ENCODE measurements at regions not wholly inside any gene's neighbourhood (a gene's known extent, or its start where the extent isn't known, plus 50 kb on each side); places are given as distances from the start of the nearest gene placed in this dataset.
"Not testable (repeated sequence)": the region's sequence is repeated elsewhere in the genome, so short reads cannot be mapped to it uniquely, and the experiment has no call there.

DNA sequence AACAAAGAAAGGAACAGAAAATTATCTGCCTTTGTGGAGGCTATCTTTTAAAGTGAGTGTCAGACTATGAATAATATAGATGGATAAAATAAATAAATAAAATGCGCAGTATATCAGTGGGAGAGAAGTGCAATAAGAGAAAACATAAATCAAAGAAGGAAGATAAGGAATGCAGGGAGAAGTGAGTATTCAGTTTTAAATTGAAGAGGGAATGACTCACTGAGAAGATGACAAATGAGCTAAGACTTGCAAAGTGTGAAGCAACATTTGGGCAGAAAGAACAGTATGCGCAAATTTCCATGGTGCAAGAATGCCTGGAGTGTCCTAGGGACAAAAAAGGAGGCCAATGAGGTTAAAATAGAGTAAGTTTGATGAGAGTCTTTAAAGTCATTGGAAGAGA lies 1300.1 kb upstream of the ALCAM start:
- no peak for DNase-seq

DNA sequence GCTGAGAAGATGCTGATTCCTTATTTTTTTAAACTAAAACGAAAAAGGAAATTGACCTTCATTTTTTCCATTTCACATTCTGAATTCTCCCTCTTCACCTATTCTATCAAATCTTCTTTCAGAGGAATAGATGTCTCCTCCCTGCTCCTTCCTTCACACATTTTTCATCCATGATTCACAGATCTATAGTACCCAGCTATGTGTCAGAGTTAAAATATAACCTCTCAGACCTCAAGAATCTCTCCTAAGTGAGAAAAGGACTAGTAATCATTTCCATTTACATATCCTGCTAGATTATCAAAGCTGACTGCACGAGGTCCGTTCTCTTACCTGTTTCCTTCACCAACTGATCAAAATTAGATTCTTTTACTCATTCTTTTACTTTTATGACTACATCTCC lies 1297.6 kb upstream of the ALCAM start:
- DNase-seq = no peak

DNA sequence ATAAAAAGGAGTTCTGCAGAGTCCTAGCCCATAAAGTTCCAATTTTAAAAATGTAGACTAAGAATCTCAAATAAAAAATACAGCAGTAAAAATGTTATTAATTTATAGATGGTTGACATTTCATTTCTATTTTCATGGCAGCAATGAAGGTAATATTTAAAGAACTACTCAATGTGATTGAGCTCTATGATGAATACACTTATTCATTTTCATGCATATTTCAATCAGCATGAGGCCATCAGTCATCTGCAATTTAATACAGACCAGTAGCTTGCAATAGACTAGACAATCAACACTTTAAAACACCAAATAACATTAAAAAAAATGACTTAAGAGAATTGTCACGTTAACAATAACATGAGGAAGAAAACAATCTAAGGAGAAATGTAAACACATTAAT lies 1295.8 kb upstream of the ALCAM start:
- no peak for DNase-seq

DNA sequence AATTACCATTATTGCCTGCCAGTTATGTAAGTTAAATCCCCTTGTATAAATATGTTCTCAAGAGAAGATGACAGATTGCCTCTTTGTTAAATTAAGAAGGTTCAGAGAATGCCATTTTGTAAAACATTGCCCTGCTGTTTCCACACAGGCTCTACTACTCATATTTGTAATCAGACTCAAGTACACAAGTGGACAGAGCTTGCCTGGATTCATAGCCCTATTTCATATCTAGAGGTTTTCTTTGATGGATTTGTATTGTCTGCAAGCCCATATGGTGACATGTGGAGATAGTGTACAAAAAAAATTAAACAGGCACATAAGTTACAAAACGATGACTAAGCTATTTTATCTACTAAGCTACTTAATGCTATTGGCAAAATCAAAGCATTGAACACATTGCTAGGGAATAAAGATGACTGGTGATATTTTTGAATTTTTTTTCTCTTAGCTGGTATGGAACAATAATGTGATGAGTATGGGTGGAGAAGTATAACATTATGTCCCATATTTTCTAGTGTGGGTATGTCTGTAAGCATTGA lies 1286.6 kb upstream of the ALCAM start:
- no peak for DNase-seq

DNA sequence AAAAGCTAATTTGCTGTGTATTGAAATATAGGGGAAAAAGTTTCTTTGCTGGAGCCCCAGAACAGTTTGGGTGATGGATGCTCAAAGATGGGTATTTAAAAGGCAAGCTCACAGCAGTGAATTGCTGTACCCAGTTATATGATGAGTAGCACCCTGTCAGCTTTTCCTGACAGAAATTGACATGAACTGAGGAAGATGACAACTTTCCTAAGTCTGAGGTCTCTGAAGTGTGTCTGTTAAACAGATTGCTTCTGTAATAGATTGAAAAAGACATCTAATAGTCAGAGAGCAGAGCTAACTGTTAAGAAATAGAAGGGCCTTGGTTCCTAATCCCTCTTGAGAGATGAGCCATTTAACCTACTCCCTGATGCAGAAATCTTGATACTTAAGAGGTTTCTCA lies 1278.0 kb upstream of the ALCAM start:
- DNase-seq = no peak

DNA sequence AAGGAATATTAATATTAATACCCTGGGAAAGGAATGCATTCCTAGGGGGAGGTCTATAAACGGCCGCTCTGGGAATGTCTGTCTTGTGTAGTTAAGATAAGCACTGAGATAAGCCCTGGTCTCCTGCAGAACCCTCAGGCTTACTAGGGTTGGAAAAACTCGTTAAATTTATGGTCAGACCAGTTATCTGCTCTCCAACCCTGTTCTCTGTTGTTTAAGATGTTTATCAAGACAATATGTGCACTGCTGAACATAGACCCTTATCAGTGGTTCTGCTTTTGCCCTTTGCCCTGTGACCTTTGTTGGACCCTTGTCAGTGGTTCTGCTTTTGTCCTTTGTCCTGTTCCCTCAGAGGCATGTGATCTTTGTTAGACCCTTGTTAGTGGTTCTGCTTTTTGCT lies 1276.7 kb upstream of the ALCAM start:
- not testable (repeated sequence) for DNase-seq

DNA sequence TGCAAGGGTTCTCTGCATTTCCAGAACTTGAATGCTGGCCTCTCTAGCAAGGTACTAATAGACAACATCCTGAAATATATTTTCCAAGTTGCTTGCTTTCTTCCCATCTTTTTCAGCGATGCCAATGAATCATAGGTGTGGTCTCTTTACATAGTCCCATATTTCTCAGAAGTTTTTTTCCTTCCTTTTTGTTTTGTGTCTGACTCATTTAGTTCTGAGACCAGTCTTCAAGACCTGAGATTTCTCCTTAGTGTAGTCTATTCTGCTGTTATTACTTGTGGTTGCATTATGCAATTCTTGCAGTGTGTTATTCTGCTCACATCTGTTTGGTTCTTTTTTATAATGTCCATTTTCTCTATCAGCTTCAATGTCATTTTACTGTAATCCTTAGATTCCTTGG lies 1265.0 kb upstream of the ALCAM start:
- no peak for DNase-seq

DNA sequence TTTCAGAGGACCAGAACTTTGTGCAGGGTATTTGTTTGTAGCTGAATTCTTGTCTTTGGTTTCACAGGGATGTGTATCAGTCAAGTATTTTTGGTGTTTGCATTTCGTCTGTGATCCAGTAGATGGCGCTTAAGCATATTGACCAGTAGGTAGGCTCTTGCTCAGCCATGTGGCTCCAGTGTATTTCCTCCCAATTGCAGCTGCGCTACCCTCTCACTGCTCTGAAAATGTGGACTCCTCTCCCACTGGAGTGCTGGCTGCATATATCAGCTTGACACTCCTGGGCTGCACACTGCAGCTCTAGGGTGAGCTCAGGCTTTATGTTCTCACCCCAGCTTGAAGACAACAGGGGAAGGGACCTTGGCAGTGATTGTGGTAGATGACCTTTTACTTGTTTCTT lies 1264.3 kb upstream of the ALCAM start:
- DNase-seq = no peak

DNA sequence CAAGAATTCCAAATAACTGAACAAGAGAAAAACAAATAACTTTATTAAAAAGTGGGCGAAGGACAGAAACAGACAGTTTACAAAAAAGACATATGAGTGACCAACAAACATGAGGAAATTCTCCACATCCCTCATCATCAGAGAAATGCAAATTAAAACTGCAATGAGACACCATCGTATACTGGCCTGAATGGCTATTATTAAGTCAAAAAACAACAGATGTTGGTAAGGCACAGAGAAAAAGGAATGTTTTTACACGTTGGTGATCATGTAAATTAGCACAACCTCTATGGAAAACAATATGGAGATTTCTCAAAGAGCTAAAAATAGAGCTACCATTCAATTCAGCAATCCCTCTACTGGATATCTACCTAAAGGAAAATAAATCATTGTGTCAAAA lies 1260.4 kb upstream of the ALCAM start:
- no peak for DNase-seq

DNA sequence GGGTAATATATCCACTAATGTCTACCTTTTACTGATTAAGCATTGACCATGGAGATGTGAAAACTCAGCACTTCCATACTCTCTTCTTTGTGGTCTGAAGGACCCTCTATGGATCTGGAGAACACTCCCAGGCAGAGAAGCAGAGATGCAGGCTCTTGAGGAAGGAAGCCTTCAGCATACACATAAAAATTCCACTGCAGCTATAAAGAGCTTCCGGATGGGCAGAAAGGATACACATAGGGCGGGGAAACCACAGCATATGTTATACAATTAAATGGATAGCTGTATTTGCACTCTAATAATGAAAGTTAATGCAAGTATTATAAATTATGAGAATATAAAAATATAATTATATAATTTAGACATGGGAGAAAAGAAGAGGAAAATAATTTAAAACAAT lies 1258.2 kb upstream of the ALCAM start:
- no peak for DNase-seq

DNA sequence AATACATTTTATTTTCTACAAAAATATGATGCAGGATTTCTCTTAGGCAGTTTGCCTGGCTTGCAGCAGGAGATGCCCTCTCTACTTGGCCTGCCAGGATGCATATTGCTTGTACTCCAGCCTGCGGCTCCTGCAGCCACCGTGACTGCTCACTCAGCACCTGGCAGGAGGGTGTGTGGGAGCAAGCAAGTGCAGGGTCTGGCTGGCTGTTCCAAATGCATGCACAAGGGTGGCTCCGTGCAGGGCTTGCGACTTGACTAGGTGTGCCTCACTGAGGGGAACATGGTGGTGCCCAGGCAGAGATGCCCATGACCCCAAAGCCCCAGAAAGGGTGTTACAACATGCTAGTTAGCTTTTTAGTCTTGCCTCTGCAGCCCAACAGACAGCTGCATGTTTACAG lies 1240.2 kb upstream of the ALCAM start:
- no peak for DNase-seq

DNA sequence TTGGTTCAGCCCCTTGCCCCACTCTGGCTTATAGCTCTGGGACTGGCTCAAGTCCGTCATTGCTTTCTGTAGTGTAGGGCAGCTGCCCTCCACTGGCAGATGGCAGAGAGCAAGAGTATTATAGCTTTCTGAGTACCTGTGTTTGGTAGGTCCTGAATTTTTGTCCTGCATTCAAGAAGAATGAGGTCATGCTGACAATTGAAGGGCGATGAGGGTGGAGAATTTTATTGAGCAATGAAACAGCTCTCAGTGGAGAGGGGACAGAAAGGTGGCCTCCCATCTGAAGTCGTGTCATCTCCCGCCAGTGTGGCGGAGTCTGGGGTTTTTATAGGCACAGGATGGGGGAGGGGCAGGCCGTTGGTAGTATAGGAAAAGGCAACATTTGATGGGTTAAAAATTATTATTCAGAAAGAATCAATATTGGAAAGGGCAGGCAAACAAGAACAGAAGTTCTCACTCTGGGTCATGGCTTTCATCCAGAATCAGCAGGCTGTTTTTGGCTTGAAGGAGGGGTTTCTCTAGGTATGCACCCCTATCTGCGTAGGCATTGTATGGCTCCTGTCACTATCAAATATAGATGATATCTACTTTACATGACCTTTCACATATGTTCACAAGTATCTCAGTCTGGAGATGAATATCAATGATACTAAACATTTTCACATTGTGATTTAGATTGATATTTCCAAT lies 1239.7 kb upstream of the ALCAM start:
- no peak for DNase-seq

DNA sequence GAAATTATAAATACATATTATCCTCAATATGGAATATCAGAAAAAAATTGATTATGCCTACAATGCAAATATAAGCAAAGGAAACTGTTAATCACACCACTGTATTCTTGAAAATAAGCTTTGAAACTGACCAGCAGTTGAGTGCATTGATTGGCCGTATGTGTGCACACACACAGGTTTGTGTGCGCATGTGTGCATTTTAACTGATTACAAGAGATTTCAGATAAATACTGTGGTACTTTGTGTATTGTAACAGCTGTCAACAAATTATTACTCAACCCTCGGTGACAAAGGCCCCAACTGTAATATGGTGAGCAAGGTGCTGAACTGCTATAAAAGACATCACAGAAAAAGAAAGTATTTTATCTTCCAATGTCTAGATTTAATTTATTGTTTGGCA lies 1238.9 kb upstream of the ALCAM start:
- no peak for DNase-seq

DNA sequence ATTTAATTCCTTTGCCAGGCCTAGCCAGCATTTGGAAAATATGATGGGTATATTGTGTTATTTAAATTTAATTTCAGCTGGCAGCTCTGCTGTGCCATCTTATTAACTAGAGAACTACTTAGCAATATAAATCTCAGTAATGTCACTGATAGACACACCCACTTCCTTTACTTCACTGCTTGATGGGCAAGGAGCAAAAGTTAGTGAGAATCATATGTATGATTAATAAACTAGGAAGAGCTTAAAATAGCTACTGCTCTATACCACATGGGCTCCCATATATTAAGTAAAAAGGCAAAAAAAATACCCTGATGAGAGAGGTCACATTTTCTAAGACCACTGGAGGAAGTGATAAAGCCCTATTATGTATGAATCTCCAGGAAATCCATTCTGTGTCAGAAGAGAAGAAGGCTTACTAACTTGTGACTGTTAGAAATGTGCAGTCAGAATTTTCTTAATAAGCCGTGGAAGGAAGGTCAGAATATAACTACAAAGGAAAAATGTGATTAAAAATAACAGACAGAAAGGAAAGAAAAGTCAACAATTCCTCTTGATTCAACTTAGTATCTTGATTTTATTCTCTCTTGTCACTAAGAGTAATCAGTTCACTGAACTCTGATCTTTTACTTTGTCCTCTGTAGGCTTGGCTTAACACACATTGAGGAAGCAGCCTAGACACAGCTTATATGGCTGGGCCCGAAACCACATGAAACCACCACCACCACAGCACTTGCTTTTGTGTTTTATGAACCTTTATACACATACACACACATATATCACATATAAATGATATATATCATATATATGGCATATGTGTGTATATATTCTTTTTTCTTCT lies 1233.9 kb upstream of the ALCAM start:
- no peak for DNase-seq

DNA sequence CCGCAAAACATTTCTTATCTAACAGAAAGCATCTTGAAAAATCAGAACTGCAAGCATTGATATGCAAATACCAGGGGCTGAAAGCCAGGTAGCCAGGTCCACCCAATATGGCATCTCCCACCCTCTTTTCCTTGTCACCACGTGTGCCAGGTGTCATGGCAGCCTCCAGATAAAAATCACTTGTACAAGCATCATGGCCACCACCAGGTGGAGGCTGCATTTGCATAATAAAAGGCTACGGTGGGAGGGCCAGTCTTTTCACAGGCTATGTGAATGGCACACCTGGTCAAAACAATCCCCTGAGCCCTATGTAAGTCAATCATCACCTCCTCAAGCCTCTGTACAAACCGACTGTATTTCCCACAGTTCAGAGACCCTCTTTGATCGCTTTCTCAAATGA lies 1233.1 kb upstream of the ALCAM start:
- DNase-seq = no peak

DNA sequence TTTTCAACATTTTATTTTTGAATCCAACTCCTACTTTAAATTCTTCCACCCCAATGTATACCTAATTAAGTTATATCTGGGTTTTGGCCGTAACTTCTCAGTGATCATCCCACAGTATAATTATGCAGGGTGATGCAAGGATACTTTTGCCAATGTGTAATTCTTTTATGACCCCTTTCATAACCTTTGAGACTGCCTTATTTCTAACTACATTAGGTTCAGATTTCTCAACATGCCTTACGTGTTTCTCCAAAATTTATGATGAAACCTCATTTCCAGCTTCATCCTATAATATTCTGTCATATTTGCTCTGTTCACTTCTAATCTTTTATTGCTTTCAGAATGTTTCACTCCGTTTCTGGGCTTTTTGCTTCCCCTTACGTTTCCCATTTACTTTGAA lies 1229.6 kb upstream of the ALCAM start:
- no peak for DNase-seq

DNA sequence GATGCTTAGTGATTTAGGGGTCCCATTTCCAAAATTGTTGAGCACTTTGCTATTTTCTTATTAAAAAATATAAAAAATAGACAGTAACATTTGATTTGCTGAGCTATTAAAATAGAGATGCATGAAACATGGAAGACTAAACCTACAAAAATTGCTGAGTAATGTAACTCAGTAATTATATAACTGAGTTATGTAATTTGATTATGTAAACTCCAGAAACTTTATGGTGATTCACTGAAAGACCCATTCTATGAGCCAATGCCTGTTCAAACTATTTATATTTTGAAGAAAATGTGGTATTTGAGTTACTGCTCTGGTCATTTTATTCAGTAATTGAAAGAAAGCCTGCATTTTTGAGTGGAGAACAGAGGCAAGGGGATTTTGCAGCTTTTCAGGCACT lies 1221.5 kb upstream of the ALCAM start:
- DNase-seq = no peak

DNA sequence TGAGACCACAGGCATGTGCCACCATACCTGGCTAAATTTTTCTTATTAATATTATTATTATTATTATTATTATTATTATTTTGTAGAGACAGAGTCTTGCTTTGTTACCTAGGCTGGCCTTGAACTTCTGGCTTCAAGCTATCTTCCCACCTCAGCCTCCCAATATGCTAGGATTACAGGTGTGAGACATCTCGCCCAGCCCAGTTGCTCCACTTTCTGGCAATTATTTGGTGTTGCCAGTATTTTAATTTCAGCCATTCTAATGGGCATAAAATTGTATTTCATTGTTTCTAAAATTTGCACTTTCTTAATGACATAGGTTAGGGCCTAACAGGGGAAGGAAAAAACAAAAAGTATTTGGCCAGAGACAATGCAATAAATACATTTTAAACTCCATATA lies 1217.6 kb upstream of the ALCAM start:
- no peak for DNase-seq

DNA sequence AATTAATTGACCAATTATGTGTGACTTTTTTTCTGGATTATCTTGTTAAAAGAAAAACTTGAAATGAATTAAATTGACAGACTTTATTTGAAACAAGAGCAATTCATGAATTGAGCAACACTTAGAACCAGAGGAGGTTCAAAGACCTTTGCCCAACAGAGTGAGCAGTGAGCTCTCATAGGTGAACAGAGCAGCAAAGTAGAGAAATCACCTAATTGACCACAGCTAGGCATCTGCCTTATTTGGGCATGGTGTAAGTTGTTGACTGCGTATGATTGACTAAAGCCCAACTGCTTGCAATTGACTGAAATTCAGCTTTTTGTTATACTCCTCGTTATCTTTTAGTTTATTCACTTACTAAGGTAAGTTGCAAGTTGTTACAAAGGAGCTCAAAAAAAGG lies 1216.0 kb upstream of the ALCAM start:
- DNase-seq = no peak

DNA sequence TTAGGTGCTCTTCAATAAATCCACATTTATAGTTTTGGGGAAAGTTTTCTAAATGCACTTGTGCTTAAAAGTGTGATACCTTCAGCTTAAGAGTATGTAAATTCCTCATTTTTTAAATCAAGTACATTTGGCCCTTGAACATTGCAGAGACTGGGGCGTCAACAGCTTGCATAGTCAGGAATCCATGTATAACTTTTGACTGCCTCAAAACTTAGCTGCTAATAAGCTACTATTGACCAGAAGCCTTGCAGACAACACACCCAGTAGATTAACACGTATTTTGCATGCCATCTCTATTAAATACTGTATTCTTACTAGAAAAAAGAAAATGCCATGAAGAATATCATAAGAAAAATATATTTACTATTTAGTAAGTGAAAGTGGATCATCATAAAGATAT lies 1211.8 kb upstream of the ALCAM start:
- DNase-seq = no peak

DNA sequence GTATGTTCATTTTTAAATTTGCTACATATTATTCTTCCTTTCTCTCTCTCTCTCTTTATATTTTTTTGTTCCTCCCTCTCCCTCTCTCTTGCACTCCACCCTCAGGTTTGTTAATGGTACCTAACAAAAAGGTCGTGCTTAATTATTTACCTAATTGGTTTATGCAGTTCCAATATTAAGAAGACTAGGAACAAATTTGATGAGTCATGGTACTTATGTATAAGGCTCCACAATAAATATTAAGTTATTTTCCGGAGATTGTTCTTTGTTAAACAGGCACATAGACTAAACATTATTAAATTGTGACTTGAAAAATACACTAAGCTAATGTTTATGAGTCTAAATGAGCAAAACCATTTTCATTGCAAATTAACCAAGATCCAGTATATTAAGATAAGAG lies 1200.8 kb upstream of the ALCAM start:
- DNase-seq = no peak

DNA sequence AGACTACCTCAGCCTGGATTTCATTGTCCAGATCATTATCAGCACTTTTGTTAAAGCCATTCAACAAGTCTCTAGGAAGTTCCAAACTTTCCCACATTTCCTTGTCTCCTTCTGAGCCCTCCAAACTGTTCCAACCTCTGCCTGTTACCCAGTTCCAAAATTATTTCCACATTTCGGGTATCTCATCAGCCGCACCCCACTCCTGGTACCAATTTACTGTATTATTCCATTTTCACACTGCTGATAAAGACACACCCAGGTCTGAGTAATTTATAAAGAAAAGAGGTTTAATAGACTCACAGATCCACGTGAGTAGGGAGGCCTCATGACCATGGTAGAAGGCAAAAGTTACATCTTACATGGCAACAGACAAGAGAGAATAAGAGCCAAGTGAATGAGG lies 1198.3 kb upstream of the ALCAM start:
- DNase-seq = no peak

DNA sequence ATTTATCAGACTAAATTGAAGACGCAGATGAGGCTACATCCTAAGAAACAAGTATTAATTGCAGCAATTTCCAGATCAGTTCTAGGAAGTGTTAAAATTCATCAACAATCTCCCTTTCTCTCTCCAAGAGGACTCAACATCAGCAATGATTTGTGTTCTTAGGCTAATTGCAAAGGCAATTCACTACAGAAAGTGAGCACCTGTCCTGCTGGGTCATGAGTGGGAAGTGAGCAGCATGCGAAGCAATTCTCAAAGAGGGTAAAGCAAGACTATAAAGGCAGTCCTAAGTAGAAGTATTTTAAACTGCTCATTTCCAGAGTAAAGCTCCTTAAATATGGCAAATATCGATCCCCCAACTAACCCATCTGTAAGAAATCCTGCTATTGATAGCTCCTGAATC lies 1191.0 kb upstream of the ALCAM start:
- no peak for DNase-seq

DNA sequence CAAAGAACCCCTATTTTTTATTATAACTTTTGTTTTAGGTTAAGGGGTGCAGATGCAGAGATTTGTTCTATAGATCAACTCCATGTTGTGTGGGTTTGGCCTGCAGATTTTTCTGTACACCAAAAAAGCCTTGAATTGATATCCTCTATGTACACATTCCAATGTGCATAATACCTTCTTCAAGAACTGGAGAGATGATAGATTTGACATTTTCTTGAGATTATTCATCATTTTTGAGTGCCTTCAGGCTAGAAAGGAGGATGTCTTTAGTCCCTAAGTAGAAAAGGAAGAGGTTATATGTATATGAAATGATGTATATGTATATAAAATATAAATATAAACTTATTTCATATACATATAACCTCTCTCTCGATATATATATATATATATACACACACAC lies 1190.0 kb upstream of the ALCAM start:
- DNase-seq = no peak

DNA sequence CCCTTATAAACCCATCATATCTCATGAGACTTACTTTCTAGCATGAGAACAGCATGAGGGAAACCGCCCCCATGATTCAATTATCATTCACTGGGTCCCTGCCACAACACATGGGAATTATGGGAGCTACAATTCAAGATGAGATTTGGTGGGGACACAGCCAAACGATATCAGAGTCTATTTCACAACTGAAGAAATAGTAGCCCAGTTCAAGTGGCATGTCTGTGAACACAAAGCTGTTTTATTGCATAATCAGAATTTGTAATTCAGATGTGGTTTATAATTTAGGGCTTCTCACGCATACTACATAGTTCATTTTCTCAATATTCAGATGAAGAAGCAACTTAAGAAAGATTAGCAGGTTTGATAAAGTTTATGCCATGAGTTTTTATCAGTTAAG lies 1188.0 kb upstream of the ALCAM start:
- DNase-seq = no peak

Measured in activated CD8-positive, alpha-beta memory T cell treated with anti-CD3 and anti-CD28 coated beads, Interleukin-2, amount 50 U/mL, for 48 hours (primary cell).